ENCODE measurements at regions not wholly inside any gene's neighbourhood (a gene's known extent, or its start where the extent isn't known, plus 50 kb on each side); places are given as distances from the start of the nearest gene placed in this dataset.

GRCh38 chr9:95810133-95810532 is 65.4 kb upstream of the ERCC6L2 start:
- Histone ChIP-seq H3K27me3 (ENCODE audit: control insufficient read depth in 3 of 3, insufficient read depth in 3 of 3, low read length in 3 of 3) (no peaks in the 10 kb centered on the region), H3K9ac (ENCODE audit: low read depth in 1 of 3, low read length in 3 of 3) (no peak overlapping the region), H3K27ac (ENCODE audit: low read depth, low read length) (no peak overlapping the region), H3K9me3 (ENCODE audit: control insufficient read depth in 3 of 3, low read length in 3 of 3) (no peaks in the 10 kb centered on the region), H3K4me1 (ENCODE audit: control insufficient read depth in 3 of 3, insufficient read depth in 3 of 3, low read length in 3 of 3) (no peaks in the 10 kb centered on the region), H3K36me3 (ENCODE audit: control insufficient read depth in 3 of 3, insufficient read depth in 3 of 3, low read length in 3 of 3) (peaks cover 2 to 6% (median 4%) of the 10 kb centered on the region in 3 donors), H3K4me3 (ENCODE audit: low read length in 3 of 3) (no peak overlapping the region)

- H3K36me3 ChIP-seq (ENCODE audit: control insufficient read depth in 3 of 3, insufficient read depth in 3 of 3, low read length in 3 of 3) = peaks cover 0 to 6% (median 4%) of the 10 kb centered on the region in 3 donors
- no peak overlapping the region for H3K27ac ChIP-seq (ENCODE audit: low read depth, low read length)
- H3K9me3 ChIP-seq (ENCODE audit: control insufficient read depth in 3 of 3, low read length in 3 of 3) = no peaks in the 10 kb centered on the region
- H3K4me1 ChIP-seq (ENCODE audit: control insufficient read depth in 3 of 3, insufficient read depth in 3 of 3, low read length in 3 of 3) = no peaks in the 10 kb centered on the region
- no peak overlapping the region for H3K4me3 ChIP-seq (ENCODE audit: low read length in 3 of 3)
- H3K27me3 ChIP-seq (ENCODE audit: control insufficient read depth in 3 of 3, insufficient read depth in 3 of 3, low read length in 3 of 3) = no peaks in the 10 kb centered on the region
- no peak overlapping the region for H3K9ac ChIP-seq (ENCODE audit: low read depth in 1 of 3, low read length in 3 of 3)
Observed at GRCh38 chr9:95809686-95810085, 65.8 kb upstream of the ERCC6L2 start.

- Histone ChIP-seq H3K4me3 (ENCODE audit: low read length in 3 of 3) (no peak overlapping the region), H3K27ac (ENCODE audit: low read depth, low read length) (no peak overlapping the region), H3K36me3 (ENCODE audit: control insufficient read depth in 3 of 3, insufficient read depth in 3 of 3, low read length in 3 of 3) (peaks cover 0 to 3% (median 0%) of the 10 kb centered on the region in 3 donors), H3K9me3 (ENCODE audit: control insufficient read depth in 3 of 3, low read length in 3 of 3) (no peaks in the 10 kb centered on the region), H3K9ac (ENCODE audit: low read depth in 1 of 3, low read length in 3 of 3) (no peak overlapping the region), H3K27me3 (ENCODE audit: control insufficient read depth in 3 of 3, insufficient read depth in 3 of 3, low read length in 3 of 3) (no peaks in the 10 kb centered on the region), H3K4me1 (ENCODE audit: control insufficient read depth in 3 of 3, insufficient read depth in 3 of 3, low read length in 3 of 3) (no peaks in the 10 kb centered on the region)
Observed at GRCh38 chr9:95808011-95808410, 67.5 kb upstream of the ERCC6L2 start.

- no peaks in the 10 kb centered on the region for H3K4me1 ChIP-seq (ENCODE audit: control insufficient read depth in 3 of 3, insufficient read depth in 3 of 3, low read length in 3 of 3)
- H3K4me3 ChIP-seq (ENCODE audit: low read length in 3 of 3) = no peak overlapping the region
- H3K27me3 ChIP-seq (ENCODE audit: control insufficient read depth in 3 of 3, insufficient read depth in 3 of 3, low read length in 3 of 3) = no peaks in the 10 kb centered on the region
- no peak overlapping the region for H3K27ac ChIP-seq (ENCODE audit: low read depth, low read length)
- peaks cover 0 to 3% (median 0%) of the 10 kb centered on the region in 3 donors for H3K36me3 ChIP-seq (ENCODE audit: control insufficient read depth in 3 of 3, insufficient read depth in 3 of 3, low read length in 3 of 3)
- no peaks in the 10 kb centered on the region for H3K9me3 ChIP-seq (ENCODE audit: control insufficient read depth in 3 of 3, low read length in 3 of 3)
- no peak overlapping the region for H3K9ac ChIP-seq (ENCODE audit: low read depth in 1 of 3, low read length in 3 of 3)
Observed at GRCh38 chr9:95807326-95807947, 68.1 kb upstream of the ERCC6L2 start.

GRCh38 chr9:95803197-95803596 is 72.3 kb upstream of the ERCC6L2 start:
- no peak overlapping the region for H3K4me3 ChIP-seq (ENCODE audit: low read length in 3 of 3)
- H3K4me1 ChIP-seq (ENCODE audit: control insufficient read depth in 3 of 3, insufficient read depth in 3 of 3, low read length in 3 of 3) = no peaks in the 10 kb centered on the region
- no peak overlapping the region for H3K9ac ChIP-seq (ENCODE audit: low read depth in 1 of 3, low read length in 3 of 3)
- H3K9me3 ChIP-seq (ENCODE audit: control insufficient read depth in 3 of 3, low read length in 3 of 3) = no peaks in the 10 kb centered on the region
- no peaks in the 10 kb centered on the region for H3K27me3 ChIP-seq (ENCODE audit: control insufficient read depth in 3 of 3, insufficient read depth in 3 of 3, low read length in 3 of 3)
- H3K36me3 ChIP-seq (ENCODE audit: control insufficient read depth in 3 of 3, insufficient read depth in 3 of 3, low read length in 3 of 3) = no peaks in the 10 kb centered on the region
- H3K27ac ChIP-seq (ENCODE audit: low read depth, low read length) = no peak overlapping the region

GRCh38 chr9:95801797-95802196 is 73.7 kb upstream of the ERCC6L2 start:
- Histone ChIP-seq H3K4me3 (ENCODE audit: low read length in 3 of 3) (no peak overlapping the region), H3K36me3 (ENCODE audit: control insufficient read depth in 3 of 3, insufficient read depth in 3 of 3, low read length in 3 of 3) (no peaks in the 10 kb centered on the region), H3K9me3 (ENCODE audit: control insufficient read depth in 3 of 3, low read length in 3 of 3) (no peaks in the 10 kb centered on the region), H3K27me3 (ENCODE audit: control insufficient read depth in 3 of 3, insufficient read depth in 3 of 3, low read length in 3 of 3) (no peaks in the 10 kb centered on the region), H3K27ac (ENCODE audit: low read depth, low read length) (no peak overlapping the region), H3K4me1 (ENCODE audit: control insufficient read depth in 3 of 3, insufficient read depth in 3 of 3, low read length in 3 of 3) (no peaks in the 10 kb centered on the region), H3K9ac (ENCODE audit: low read depth in 1 of 3, low read length in 3 of 3) (no peak overlapping the region)

- Histone ChIP-seq H3K9ac (ENCODE audit: low read depth in 1 of 3, low read length in 3 of 3) (no peak overlapping the region), H3K4me1 (ENCODE audit: control insufficient read depth in 3 of 3, insufficient read depth in 3 of 3, low read length in 3 of 3) (no peaks in the 10 kb centered on the region), H3K27ac (ENCODE audit: low read depth, low read length) (no peak overlapping the region), H3K9me3 (ENCODE audit: control insufficient read depth in 3 of 3, low read length in 3 of 3) (no peaks in the 10 kb centered on the region), H3K4me3 (ENCODE audit: low read length in 3 of 3) (no peak overlapping the region), H3K36me3 (ENCODE audit: control insufficient read depth in 3 of 3, insufficient read depth in 3 of 3, low read length in 3 of 3) (no peaks in the 10 kb centered on the region), H3K27me3 (ENCODE audit: control insufficient read depth in 3 of 3, insufficient read depth in 3 of 3, low read length in 3 of 3) (no peaks in the 10 kb centered on the region)
Observed at GRCh38 chr9:95796029-95796428, 79.5 kb upstream of the ERCC6L2 start.

GRCh38 chr9:95793924-95794828 is 81.3 kb upstream of the ERCC6L2 start:
- no peaks in the 10 kb centered on the region for H3K27me3 ChIP-seq (ENCODE audit: control insufficient read depth in 3 of 3, insufficient read depth in 3 of 3, low read length in 3 of 3)
- no peak overlapping the region for H3K4me3 ChIP-seq (ENCODE audit: low read length in 3 of 3)
- H3K9ac ChIP-seq (ENCODE audit: low read depth in 1 of 3, low read length in 3 of 3) = no peak overlapping the region
- no peaks in the 10 kb centered on the region for H3K4me1 ChIP-seq (ENCODE audit: control insufficient read depth in 3 of 3, insufficient read depth in 3 of 3, low read length in 3 of 3)
- H3K27ac ChIP-seq (ENCODE audit: low read depth, low read length) = no peak overlapping the region
- no peaks in the 10 kb centered on the region for H3K36me3 ChIP-seq (ENCODE audit: control insufficient read depth in 3 of 3, insufficient read depth in 3 of 3, low read length in 3 of 3)
- no peaks in the 10 kb centered on the region for H3K9me3 ChIP-seq (ENCODE audit: control insufficient read depth in 3 of 3, low read length in 3 of 3)

GRCh38 chr9:95791695-95792094 is 83.8 kb upstream of the ERCC6L2 start:
- H3K27me3 ChIP-seq (ENCODE audit: control insufficient read depth in 3 of 3, insufficient read depth in 3 of 3, low read length in 3 of 3) = no peaks in the 10 kb centered on the region
- H3K9me3 ChIP-seq (ENCODE audit: control insufficient read depth in 3 of 3, low read length in 3 of 3) = no peaks in the 10 kb centered on the region
- no peak overlapping the region for H3K27ac ChIP-seq (ENCODE audit: low read depth, low read length)
- no peak overlapping the region for H3K9ac ChIP-seq (ENCODE audit: low read depth in 1 of 3, low read length in 3 of 3)
- no peak overlapping the region for H3K4me3 ChIP-seq (ENCODE audit: low read length in 3 of 3)
- H3K4me1 ChIP-seq (ENCODE audit: control insufficient read depth in 3 of 3, insufficient read depth in 3 of 3, low read length in 3 of 3) = no peaks in the 10 kb centered on the region
- H3K36me3 ChIP-seq (ENCODE audit: control insufficient read depth in 3 of 3, insufficient read depth in 3 of 3, low read length in 3 of 3) = no peaks in the 10 kb centered on the region

- Histone ChIP-seq H3K27me3 (ENCODE audit: control insufficient read depth in 3 of 3, insufficient read depth in 3 of 3, low read length in 3 of 3) (no peaks in the 10 kb centered on the region), H3K9ac (ENCODE audit: low read depth in 1 of 3, low read length in 3 of 3) (no peak overlapping the region), H3K27ac (ENCODE audit: low read depth, low read length) (no peak overlapping the region), H3K4me3 (ENCODE audit: low read length in 3 of 3) (no peak overlapping the region), H3K9me3 (ENCODE audit: control insufficient read depth in 3 of 3, low read length in 3 of 3) (no peaks in the 10 kb centered on the region), H3K4me1 (ENCODE audit: control insufficient read depth in 3 of 3, insufficient read depth in 3 of 3, low read length in 3 of 3) (no peaks in the 10 kb centered on the region), H3K36me3 (ENCODE audit: control insufficient read depth in 3 of 3, insufficient read depth in 3 of 3, low read length in 3 of 3) (no peaks in the 10 kb centered on the region)
Observed at GRCh38 chr9:95791286-95791685, 84.2 kb upstream of the ERCC6L2 start.
